NCI-H526 (cell line): ENCODE measurements at regions not wholly inside any gene's neighbourhood (a gene's known extent, or its start where the extent isn't known, plus 50 kb on each side); places are given as distances from the start of the nearest gene placed in this dataset.

ENCODE experiments used
- DNase-seq, 2 experiments: peaks; one replicate each; lab custom pipeline; 2025; lab: John Stamatoyannopoulos, UW

DNA sequence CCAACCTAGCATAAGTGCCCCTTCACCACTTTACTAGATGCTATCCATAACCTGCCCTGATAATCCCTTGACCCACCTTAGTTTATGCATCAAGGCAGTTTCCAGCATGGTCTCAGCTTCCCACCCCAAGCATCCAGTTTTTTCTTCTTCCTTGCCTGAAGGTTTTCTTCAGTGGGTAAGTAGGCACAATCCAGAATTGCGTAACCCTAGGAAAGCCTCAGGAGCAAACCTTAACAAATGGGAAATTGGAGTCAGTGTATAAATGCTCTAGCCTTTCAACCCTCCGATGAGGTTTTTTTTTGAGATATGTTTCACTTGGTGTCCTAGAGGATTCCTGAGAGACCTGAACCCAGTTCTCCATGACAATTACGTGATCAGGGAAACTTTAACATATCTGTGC lies 614.0 kb upstream of the BOD1L1 start:
- no peak for DNase-seq

DNA sequence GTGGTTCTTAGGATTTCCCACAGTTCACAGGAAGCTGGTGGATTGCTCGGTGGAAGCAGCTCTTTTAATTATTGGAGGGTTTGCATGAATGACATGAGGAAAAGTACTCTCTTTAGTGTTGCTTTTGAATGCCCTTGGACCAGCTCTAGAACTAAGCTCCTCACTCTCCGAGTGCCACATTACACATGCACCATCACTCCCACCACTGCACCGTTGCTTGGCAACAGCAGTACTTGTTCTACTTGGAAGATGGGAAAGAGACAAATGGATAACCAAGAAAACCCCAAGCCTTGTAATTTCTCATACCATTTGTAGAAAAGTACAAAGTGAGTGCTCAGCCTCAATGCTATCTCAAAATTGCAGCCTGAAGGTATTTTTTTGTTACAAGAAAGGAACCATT lies 620.2 kb upstream of the BOD1L1 start:
- DNase-seq, result no peak

- DNase-seq, result no peak
Observed at GRCh38 chr4:14249226-14249625, 621.7 kb upstream of the BOD1L1 start.

- peak in 1 of 2 experiments; percentile 31 for DNase-seq
Observed at GRCh38 chr4:14254252-14254651, 626.7 kb upstream of the BOD1L1 start.

DNA sequence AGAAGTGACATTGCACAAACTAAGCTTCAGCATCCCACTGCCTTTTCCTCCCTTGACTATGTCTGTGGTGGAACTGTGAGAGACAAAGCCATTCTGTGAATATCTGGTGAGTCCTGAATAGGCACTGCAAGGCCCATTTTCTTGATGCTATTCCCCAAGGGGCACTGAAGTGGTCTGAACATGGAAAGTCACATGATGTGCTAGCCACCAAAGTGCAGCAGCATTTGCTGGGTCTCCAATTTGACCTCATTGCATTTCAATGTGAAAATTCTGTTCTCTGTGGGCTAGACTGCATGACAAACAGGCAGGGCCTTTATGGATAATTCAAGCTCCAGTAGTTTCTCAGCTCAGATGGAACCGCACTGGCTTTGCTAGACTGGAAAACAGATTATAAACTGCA lies 627.4 kb upstream of the BOD1L1 start:
- no peak for DNase-seq

DNA sequence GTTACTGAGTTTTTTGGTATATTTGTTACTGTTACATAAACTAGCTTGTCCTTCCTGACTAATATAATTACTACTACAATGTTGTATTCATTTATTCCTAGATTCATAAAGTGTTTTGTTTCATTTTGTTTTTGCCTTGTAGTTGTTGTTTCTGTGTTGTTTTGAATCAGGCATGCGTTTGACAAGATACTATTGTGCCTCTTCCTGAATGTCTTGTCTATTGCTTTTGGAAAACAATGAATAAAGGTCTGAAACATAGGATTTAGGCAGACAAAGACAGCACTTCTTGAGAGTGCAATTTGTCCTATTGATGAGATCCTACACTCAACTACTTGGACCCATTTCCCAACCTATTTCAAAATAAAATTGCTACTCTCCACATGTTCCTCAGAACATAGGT lies 630.4 kb upstream of the BOD1L1 start:
- DNase-seq, result no peak

DNA sequence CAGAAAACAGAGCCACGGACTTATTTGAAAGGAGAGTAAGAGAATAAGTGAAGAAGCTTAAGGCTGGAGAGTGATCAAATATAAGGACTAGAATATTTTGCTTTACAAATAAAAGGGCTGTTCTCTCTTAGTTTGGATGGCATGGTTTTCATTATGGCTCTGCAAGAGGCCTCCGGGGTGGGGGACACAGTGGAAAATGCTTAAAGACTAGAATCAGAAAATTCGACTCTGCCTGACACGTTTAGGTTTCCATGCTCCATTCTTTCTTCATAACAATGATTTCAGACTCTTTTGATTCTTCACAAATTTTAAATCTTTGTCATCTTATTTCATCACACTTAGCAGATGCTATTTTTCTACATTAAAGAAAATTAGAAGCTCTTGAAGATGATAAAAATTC lies 632.4 kb upstream of the BOD1L1 start:
- DNase-seq, result no peak

- no peak for DNase-seq
Observed at GRCh38 chr4:14260591-14260990, 633.1 kb upstream of the BOD1L1 start.

DNA sequence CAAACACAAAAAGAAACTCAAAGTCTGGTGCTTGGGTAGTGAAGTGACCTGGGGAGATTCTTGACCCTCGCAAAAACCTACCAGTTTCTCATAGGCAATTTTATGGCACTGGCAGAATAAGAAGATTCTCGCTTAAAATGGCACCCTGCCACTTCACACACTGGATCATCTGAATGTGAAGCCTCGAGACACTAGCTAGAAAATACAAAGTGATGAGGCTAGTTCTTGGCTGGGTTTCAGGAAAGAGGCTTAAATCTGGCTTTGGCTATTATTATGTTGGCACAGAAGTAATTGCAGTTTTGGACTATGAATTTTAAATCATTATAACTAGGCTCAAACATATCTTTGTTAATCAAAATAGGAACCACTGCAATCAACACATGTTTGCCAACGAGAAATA lies 634.7 kb upstream of the BOD1L1 start:
- no peak for DNase-seq

- DNase-seq, result no peak
Observed at GRCh38 chr4:14264437-14264836, 636.9 kb upstream of the BOD1L1 start.

DNA sequence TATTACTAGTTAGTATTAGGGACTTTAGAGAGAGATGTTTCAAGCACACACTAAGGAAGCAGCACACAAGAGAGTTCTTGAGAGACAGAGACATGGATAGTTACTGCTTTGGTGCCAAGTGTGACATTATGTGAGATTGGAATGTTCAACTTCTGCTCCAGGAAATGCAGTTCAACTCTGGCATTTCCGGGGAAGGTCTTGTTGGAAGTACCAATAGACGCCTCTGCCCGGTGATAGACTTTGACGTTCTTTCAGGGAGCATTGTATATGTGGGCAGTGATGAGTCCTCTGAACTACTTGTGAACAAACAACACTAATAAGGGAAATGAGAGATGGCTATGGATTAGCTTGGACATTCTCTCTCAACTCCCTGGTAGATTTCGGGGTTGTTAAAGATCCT lies 638.1 kb upstream of the BOD1L1 start:
- DNase-seq, result no peak

DNA sequence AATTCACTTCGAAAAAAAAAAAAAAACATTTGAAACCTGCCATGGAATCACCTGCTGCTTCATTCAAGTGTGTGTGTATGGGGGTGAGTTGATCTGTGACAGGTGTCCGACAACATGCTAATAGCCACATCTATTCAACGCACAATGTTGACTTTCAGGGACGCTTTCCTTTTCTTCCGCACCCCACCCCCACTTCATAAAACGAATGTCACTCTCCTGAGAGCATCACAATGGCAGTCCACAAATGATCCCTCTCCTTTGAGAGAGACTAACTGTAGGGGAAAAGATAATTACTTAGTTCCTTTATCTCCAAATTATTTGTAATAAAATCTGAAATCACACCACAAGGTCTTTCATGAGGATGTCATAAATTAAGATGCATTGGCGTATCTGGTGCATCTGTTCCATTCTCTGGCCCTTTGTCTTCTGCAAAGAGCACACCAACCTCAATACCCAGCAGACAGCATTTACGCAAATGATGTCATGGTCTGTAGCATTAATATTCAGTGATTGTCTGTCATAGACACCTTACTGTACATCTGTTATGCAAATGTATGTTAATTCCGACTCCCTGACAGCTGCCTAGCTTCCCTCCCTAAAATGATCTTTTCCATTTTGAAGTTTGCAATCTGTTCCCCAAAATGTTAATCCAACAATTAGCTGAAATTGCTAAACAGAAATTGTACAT lies 640.0 kb upstream of the BOD1L1 start:
- peak; percentile 58 to 71 for DNase-seq

- DNase-seq, result no peak
Observed at GRCh38 chr4:14269824-14270223, 642.3 kb upstream of the BOD1L1 start.

DNA sequence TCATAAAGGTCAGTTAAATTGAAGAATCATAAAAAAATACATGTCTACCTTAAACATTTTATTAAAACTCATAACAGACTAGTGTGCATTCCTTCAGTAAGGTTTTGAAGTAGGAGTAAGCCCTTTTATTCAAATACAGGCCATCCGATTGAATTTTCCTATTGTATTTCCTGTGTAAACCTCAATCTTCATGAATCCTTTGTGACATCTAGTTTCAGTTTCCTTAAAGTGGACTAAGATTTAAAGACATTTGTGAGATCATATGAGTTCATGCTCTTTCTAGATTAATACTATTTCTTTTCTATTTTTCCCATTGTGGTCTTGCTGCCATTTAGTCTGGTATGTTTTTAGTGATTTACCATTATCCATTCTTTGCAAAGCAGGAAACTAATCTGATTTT lies 644.7 kb upstream of the BOD1L1 start:
- DNase-seq, result no peak

- DNase-seq, result no peak
Observed at GRCh38 chr4:14277505-14277904, 650.0 kb upstream of the BOD1L1 start.

GRCh38 chr4:14280567-14280966 lies 653.0 kb upstream of the BOD1L1 start:
- no peak for DNase-seq

- no peak for DNase-seq
Observed at GRCh38 chr4:14284578-14284977, 657.1 kb upstream of the BOD1L1 start.

GRCh38 chr4:14289708-14290107 lies 662.2 kb upstream of the BOD1L1 start:
- DNase-seq, result no peak

DNA sequence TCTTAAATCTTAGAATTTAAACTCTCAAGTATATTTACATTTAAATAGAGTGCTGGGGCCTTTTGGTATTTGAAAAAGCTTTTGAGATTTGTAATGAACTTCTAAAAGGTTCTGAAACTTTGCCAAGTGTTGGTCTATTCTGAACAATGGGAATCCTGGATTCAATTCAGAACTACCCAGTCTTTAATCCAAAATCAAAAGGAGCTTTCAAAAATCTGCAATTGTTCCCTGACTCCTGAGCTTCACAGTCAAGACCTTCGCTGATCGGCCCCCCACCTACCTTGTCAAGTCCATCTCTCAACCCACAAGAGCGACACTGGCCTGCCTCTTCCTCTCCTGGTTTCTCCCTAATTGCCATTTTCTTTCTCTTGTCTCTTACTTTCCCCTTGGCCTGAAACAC lies 666.1 kb upstream of the BOD1L1 start:
- no peak for DNase-seq

GRCh38 chr4:14294611-14295010 lies 667.1 kb upstream of the BOD1L1 start:
- DNase-seq, result no peak

GRCh38 chr4:14299166-14299565 lies 671.6 kb upstream of the BOD1L1 start:
- DNase-seq, result no peak

GRCh38 chr4:14302021-14302420 lies 674.5 kb upstream of the BOD1L1 start:
- DNase-seq, result no peak

- DNase-seq, result no peak
Observed at GRCh38 chr4:14303856-14304255, 676.3 kb upstream of the BOD1L1 start.

GRCh38 chr4:14308229-14308651 lies 680.7 kb upstream of the BOD1L1 start:
- DNase-seq, result no peak

DNA sequence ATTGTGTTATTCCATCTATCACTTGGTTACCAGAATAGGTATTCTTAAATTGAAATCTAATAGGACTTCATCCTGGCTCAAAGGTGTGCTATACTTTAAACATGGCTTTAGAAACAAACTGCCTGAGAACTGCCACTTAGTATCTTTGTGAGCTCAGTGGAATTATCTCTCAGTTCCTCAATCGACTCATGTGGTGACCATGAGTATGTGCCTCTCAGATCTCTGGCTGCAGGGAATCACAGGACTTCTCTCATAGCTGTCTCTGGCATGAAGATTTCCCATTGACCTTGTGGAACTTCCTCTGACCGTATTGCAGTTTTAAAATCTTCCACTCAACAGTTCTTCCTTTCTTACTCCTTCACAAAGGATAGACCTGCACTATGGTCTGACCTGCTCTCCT lies 681.9 kb upstream of the BOD1L1 start:
- DNase-seq, result no peak
